ENCODE measurements at regions not wholly inside any gene's neighbourhood (a gene's known extent, or its start where the extent isn't known, plus 50 kb on each side); places are given as distances from the start of the nearest gene placed in this dataset.
"Not testable (repeated sequence)": the region's sequence is repeated elsewhere in the genome, so short reads cannot be mapped to it uniquely, and the experiment has no call there.

GRCh38 chr2:137913169-137913568, 51.1 kb upstream of the HNMT start:
- H3K27ac Mint-ChIP-seq, result no peak overlapping the region
- POLR2A ChIA-PET, result no interaction called here
- no peak for DNase-seq
- no peak for TF ChIP-seq CTCF (IDR thresholded peaks at IDR 0.05)
- CTCF ChIA-PET, result no interaction called here
- peaks cover 3% of the 10 kb centered on the region for H3K27me3 Mint-ChIP-seq
- ATAC-seq, result no peak
- no peaks in the 10 kb centered on the region for H3K36me3 Mint-ChIP-seq (ENCODE audit: low read depth)
- no peak overlapping the region for H3K4me3 Mint-ChIP-seq
- intact Hi-C loops (cut with micrococcal nuclease), result no loop called here
- no peaks in the 10 kb centered on the region for H3K4me1 Mint-ChIP-seq (ENCODE audit: low read depth)
- H3K9me3 Mint-ChIP-seq, result no peaks in the 10 kb centered on the region

GRCh38 chr2:137913648-137914047, 50.6 kb upstream of the HNMT start:
- H3K4me3 Mint-ChIP-seq; H3K4me1 Mint-ChIP-seq (ENCODE audit: low read depth); H3K27me3 Mint-ChIP-seq; DNase-seq; CTCF ChIA-PET; ATAC-seq; POLR2A ChIA-PET; H3K36me3 Mint-ChIP-seq (ENCODE audit: low read depth); H3K27ac Mint-ChIP-seq; H3K9me3 Mint-ChIP-seq; intact Hi-C loops (cut with micrococcal nuclease): not testable (repeated sequence)

All from activated CD8-positive, alpha-beta T cell treated with anti-CD3 and anti-CD28 coated beads for 36 hours (primary cell).